HepG2 (cell line): ENCODE measurements at regions not wholly inside any gene's neighbourhood (a gene's known extent, or its start where the extent isn't known, plus 50 kb on each side); places are given as distances from the start of the nearest gene placed in this dataset.

Experiments used
- ATAC-seq: fragments of 200-7000 bp; cut with Tn5 transposase; 3 replicates; pipeline ENCODE4 v1.9.1; 2020; ENCODE audit warnings: mild to moderate bottlenecking, moderate library complexity
- BruUV-seq: library from RNA; stranded (reverse); fragments of 400-500 nt; replicated peaks from 2 replicates; lab custom pipeline; 2021; lab: Mats Ljungman, UMichigan
- CTCF ChIA-PET: fragments of 300-600 bp; formaldehyde crosslinking; extraction: SDS; loops from one replicate; lab custom pipeline; 2021; ENCODE audit warnings: low total read pairs, inconsistent platforms, low intra/inter-chr PET ratio; lab: Yijun Ruan, JAX
- POLR2A ChIA-PET: fragments of 350-600 bp; sonication (Branson Sonifier 250); formaldehyde crosslinking; loops from one replicate; lab custom pipeline; 2020; ENCODE audit warnings: antibody characterized with exemption, inconsistent platforms; lab: Yijun Ruan, JAX
- DNase-seq: peaks from one replicate; pipeline ENCODE4 v3.0.0-alpha.2; 2015; ENCODE audit warnings: low spot score
- FAIRE-seq: peaks from 3 replicates; lab custom pipeline; 2011; peaks lifted over from hg19 to GRCh38; lab: Jason Lieb, UNC
- H2AFZ ChIP-seq: one replicate; pipeline ENCODE4 v1.6.1; 2011; ENCODE audit warnings: low read length, inconsistent platforms
- H3K27ac ChIP-seq: fragments of 300-600 bp; 3 replicates; pipeline ENCODE4 v1.8.0; 2011; ENCODE audit warnings: mixed run types, mild to moderate bottlenecking, mixed read lengths, low read length, inconsistent platforms; ENCODE audit not compliant: insufficient read depth; ENCODE audit errors: extremely low read length
- H3K27me3 ChIP-seq, 2 experiments: fragments of 200-600 bp in 1 of 2; 2 replicates in 1 of 2; 3 replicates in 1 of 2; pipeline versions ENCODE4 v1.6.0 to v1.8.0; 2011; ENCODE audit warnings: low read length in 2 of 2, mild to moderate bottlenecking in 2 of 2, moderate library complexity in 2 of 2, inconsistent platforms in 1 of 2; ENCODE audit not compliant: insufficient read depth in 2 of 2, control insufficient read depth in 1 of 2
- H3K36me3 ChIP-seq, 2 experiments: fragments of 200-600 bp in 1 of 2; replicated peaks in 1 of 2; 2 replicates in 1 of 2; 3 replicates in 1 of 2; pipeline versions ENCODE4 v1.5.1 to v1.8.0; 2011; ENCODE audit warnings: low read length in 2 of 2, inconsistent platforms in 1 of 2; ENCODE audit not compliant: insufficient read depth in 2 of 2, control insufficient read depth in 1 of 2
- H3K4me1 ChIP-seq: 2 replicates; pipeline ENCODE4 v1.5.1; 2012; ENCODE audit warnings: low read length, inconsistent platforms; ENCODE audit not compliant: insufficient read depth
- H3K4me2 ChIP-seq: 2 replicates; pipeline ENCODE4 v1.6.0; 2011; ENCODE audit warnings: low read depth, low read length, inconsistent platforms
- H3K4me3 ChIP-seq, 3 experiments: fragments of 200-600 bp in 1 of 3; sonication (generic), shearing (Covaris generic) in 1 of 3; replicated peaks in 1 of 3; 2 replicates each; pipeline ENCODE4 v1.5.1; 2011 to 2016; ENCODE audit warnings: low read length in 3 of 3, inconsistent platforms in 2 of 3, low read depth in 2 of 3, mild to moderate bottlenecking in 2 of 3, control low read depth in 1 of 3, mixed read lengths in 1 of 3; ENCODE audit not compliant: insufficient read depth in 1 of 3
- H3K79me2 ChIP-seq: one replicate; pipeline ENCODE4 v1.6.1; 2011; ENCODE audit warnings: low read length, inconsistent platforms; ENCODE audit not compliant: insufficient read depth
- H3K9ac ChIP-seq: 2 replicates; pipeline ENCODE4 v1.6.0; 2011; ENCODE audit warnings: mild to moderate bottlenecking, low read depth, low read length, inconsistent platforms; ENCODE audit not compliant: insufficient read depth
- H3K9me3 ChIP-seq: 2 replicates; pipeline ENCODE4 v1.5.1; 2012; ENCODE audit warnings: mild to moderate bottlenecking, low read length
- H4K20me1 ChIP-seq: 2 replicates; pipeline ENCODE4 v1.6.0; 2011; ENCODE audit warnings: inconsistent platforms, mild to moderate bottlenecking, low read length, moderate library complexity; ENCODE audit not compliant: insufficient read depth
- CBFB ChIP-seq: sonication (generic); formaldehyde crosslinking; IDR thresholded peaks from 2 replicates; pipeline ENCODE4 v1.4.0; 2020; ENCODE audit warnings: missing genetic modification reagents
- HMGA1 ChIP-seq: sonication (generic); formaldehyde crosslinking; conservative IDR thresholded peaks from 2 replicates; pipeline ENCODE4 v1.4.0; 2020; ENCODE audit warnings: missing genetic modification reagents
- HNRNPH1 ChIP-seq: fragments of 200-400 bp; formaldehyde crosslinking; optimal IDR thresholded peaks from 2 replicates; pipeline ENCODE3; 2017; ENCODE audit warnings: mild to moderate bottlenecking, low read depth, low read length
- MTA3 ChIP-seq: sonication (generic); formaldehyde crosslinking; IDR thresholded peaks from 2 replicates; pipeline ENCODE4 v1.4.0; 2020; ENCODE audit warnings: missing genetic modification reagents
- NFKB2 ChIP-seq: sonication (generic); formaldehyde crosslinking; IDR thresholded peaks from 2 replicates; pipeline ENCODE4 v1.4.0; 2020; ENCODE audit warnings: missing genetic modification reagents, borderline replicate concordance
- RBFOX2 ChIP-seq: fragments of 200-400 bp; formaldehyde crosslinking; IDR thresholded peaks from 2 replicates; pipeline ENCODE4 v1.6.1; 2017; ENCODE audit warnings: low read depth, mild to moderate bottlenecking, low read length
- SMC3 ChIP-seq: IDR thresholded peaks from 2 replicates; pipeline ENCODE4 v1.6.1; 2011; ENCODE audit warnings: low read length, improper control_type of control experiment
- SNRNP70 ChIP-seq: fragments of 200-400 bp; formaldehyde crosslinking; IDR thresholded peaks from 2 replicates; pipeline ENCODE4 v1.6.1; 2017; ENCODE audit warnings: mild to moderate bottlenecking, low read depth, low read length, moderate library complexity
- STAG1 ChIP-seq: sonication (generic); formaldehyde crosslinking; IDR thresholded peaks from 2 replicates; pipeline ENCODE4 v1.4.0; 2020; ENCODE audit warnings: missing genetic modification reagents
- TBP ChIP-seq: sonication (generic); formaldehyde crosslinking; IDR thresholded peaks from 2 replicates; pipeline ENCODE4 v1.5.0; 2020; ENCODE audit warnings: missing genetic modification reagents
- TFDP1 ChIP-seq: IDR thresholded peaks from 2 replicates; pipeline ENCODE4 v1.6.1; 2016; ENCODE audit warnings: missing compliant biosample characterization, missing genetic modification reagents, borderline replicate concordance
- THAP11 ChIP-seq: IDR thresholded peaks from 2 replicates; pipeline ENCODE4 v1.6.1; 2016; ENCODE audit warnings: missing biosample characterization, missing genetic modification reagents
- ZNF687 ChIP-seq: sonication (generic); formaldehyde crosslinking; IDR thresholded peaks from 2 replicates; pipeline ENCODE4 v1.5.1; 2020; ENCODE audit warnings: mild to moderate bottlenecking, missing genetic modification reagents, moderate library complexity
- ZNF749 ChIP-seq: sonication (generic); formaldehyde crosslinking; IDR thresholded peaks from 2 replicates; pipeline ENCODE4 v1.8.0; 2022; ENCODE audit warnings: mild to moderate bottlenecking, missing genetic modification reagents, moderate library complexity, borderline replicate concordance
- ZSCAN31 ChIP-seq: sonication (generic); formaldehyde crosslinking; IDR thresholded peaks from 2 replicates; pipeline ENCODE4 v1.5.0; 2020; ENCODE audit warnings: low read depth, mild to moderate bottlenecking, missing genetic modification reagents
- WGBS: methylation state at CpG from one replicate; pipeline ENCODE4 v1.1.6; 2017; ENCODE audit warnings: low lambda C conversion rate; 5-methylcytosine and 5-hydroxymethylcytosine counted together
- in situ Hi-C: cut with HindIII; loops from 2 replicates; pipeline ENCODE4 v1.10.0; 2017; ENCODE audit warnings: low pct_unique_long_range_greater_than_20kb; ENCODE audit not compliant: extremely low pct_ligation_motif_present
- intact Hi-C: fragments of 100-400 bp; cut with micrococcal nuclease; formaldehyde crosslinking; loops from one replicate; pipeline ENCODE4 v1.10.0; 2022; ENCODE audit not compliant: unreplicated experiment

DNA sequence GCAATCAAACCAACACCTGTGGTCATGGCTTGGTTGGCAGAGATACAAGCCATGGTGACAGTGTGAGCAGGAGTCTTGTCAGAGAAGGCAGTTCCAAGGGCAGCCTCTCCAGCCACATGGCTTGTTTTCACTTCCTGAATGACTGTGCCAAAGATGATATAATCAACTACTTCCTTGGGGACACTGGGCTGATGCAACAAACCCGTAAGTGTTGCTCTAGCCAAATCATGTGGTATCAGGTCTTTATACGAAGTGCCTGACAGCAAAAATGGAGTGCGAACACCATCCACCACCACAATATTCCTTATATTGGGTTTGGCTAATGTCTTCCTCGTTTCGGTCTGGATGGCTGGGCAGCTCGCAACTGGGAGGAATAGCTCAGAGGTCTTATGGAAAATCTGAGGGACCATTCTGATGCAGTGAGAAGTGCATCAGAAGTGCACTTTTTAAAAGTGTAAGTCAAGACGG lies 922.0 kb downstream of the NLGN4X start:
- 57% methylated on average over 1 of the region's 7 CpGs for WGBS
- in situ Hi-C loops: no loop called here
- no peak for DNase-seq
- no peaks in the 10 kb centered on the region for H3K79me2 ChIP-seq
- no peak overlapping the region for H2AFZ ChIP-seq
- H4K20me1 ChIP-seq: no peaks in the 10 kb centered on the region
- peaks cover 23% of the 10 kb centered on the region for H3K9me3 ChIP-seq
- no peaks in the 10 kb centered on the region for H3K27me3 ChIP-seq
- no peak overlapping the region for H3K9ac ChIP-seq
- TF ChIP-seq NFKB2 (no peak), TBP (CRISPR knock-in tag) (no peak), ZNF687 (CRISPR knock-in tag) (no peak), ZSCAN31 (no peak), MTA3 (CRISPR knock-in tag) (no peak), HMGA1 (no peak), SNRNP70 (no peak), HNRNPH1 (no peak), THAP11 (CRISPR knock-in tag) (no peak), ZNF749 (no peak), TFDP1 (CRISPR knock-in tag) (no peak), CBFB (no peak), RBFOX2 (no peak), SMC3 (no peak), STAG1 (CRISPR knock-in tag) (no peak)
- TF ChIP-seq, all 625 proteins: peak for 0
- no peak for FAIRE-seq
- ChIA-PET POLR2A (no interaction called here), CTCF (no interaction called here)
- no peak for ATAC-seq
- no peaks in the 10 kb centered on the region for H3K4me1 ChIP-seq
- no peak overlapping the region for H3K4me3 ChIP-seq
- no peak overlapping the region for H3K27ac ChIP-seq
- no TSS peak for BruUV-seq
- no peak overlapping the region for H3K4me2 ChIP-seq
- no peaks in the 10 kb centered on the region for H3K36me3 ChIP-seq
- intact Hi-C loops: no loop called here
